Sigmoid colon (tissue), 4 donors: ENCODE measurements at regions not wholly inside any gene's neighbourhood (a gene's known extent, or its start where the extent isn't known, plus 50 kb on each side); places are given as distances from the start of the nearest gene placed in this dataset.
"Not testable (repeated sequence)": the region's sequence is repeated elsewhere in the genome, so short reads cannot be mapped to it uniquely, and the experiment has no call there.

ENCODE experiments used
- CTCF ChIP-seq, 4 experiments: fragments of 450-650 bp in 3 of 4; fragments of 200-600 bp in 1 of 4; IDR thresholded peaks; one replicate each; pipeline ENCODE4 v1.5.1; 2016 to 2019; ENCODE audit warnings: antibody characterized with exemption in 4 of 4, mild to moderate bottlenecking in 3 of 4, moderate library complexity in 2 of 4
- EP300 ChIP-seq, 4 donors: sonication (generic); formaldehyde crosslinking; IDR thresholded peaks; one replicate each; pipeline ENCODE4 v1.6.1; 2017; ENCODE audit warnings: antibody characterized with exemption in 4 of 4
- POLR2A ChIP-seq, 2 donors: fragments of 450-650 bp; IDR thresholded peaks; one replicate each; pipeline ENCODE4 v1.6.1; 2016; ENCODE audit warnings: antibody characterized with exemption in 2 of 2, mild to moderate bottlenecking in 2 of 2, moderate library complexity in 2 of 2
- POLR2AphosphoS5 ChIP-seq, 4 donors: sonication (generic); formaldehyde crosslinking; IDR thresholded peaks; one replicate each; pipeline ENCODE4 v1.6.1; 2017; ENCODE audit warnings: antibody characterized with exemption in 4 of 4

- TF ChIP-seq CTCF, POLR2A, POLR2AphosphoS5, EP300 (IDR thresholded peaks at IDR 0.05): not testable (repeated sequence)
Measured at GRCh38 chr5:27836704-27837103, 798.3 kb upstream of the CDH9 start.
